SK-N-SH (cell line): ENCODE measurements at regions not wholly inside any gene's neighbourhood (a gene's known extent, or its start where the extent isn't known, plus 50 kb on each side); places are given as distances from the start of the nearest gene placed in this dataset.
A peak's percentile ranks its signal among the peaks of the same experiment; 100 is the strongest.

Source experiments
- CTCF ChIA-PET: fragments of 300-600, 350-600 bp; formaldehyde crosslinking; extraction: SDS; loops from one replicate; lab custom pipeline; 2021; lab: Yijun Ruan, JAX
- POLR2A ChIA-PET: fragments of 350-600 bp; sonication (Branson Sonifier 250); formaldehyde crosslinking; extraction: SDS; loops from one replicate; lab custom pipeline; 2020; ENCODE audit warnings: antibody characterized with exemption, inconsistent platforms; lab: Yijun Ruan, JAX
- DNase-seq: peaks from one replicate; pipeline ENCODE4 v3.0.0; 2012
- H2AFZ ChIP-seq: fragments of 200-600 bp; sonication (generic); 2 replicates; pipeline ENCODE4 v1.8.1; 2016; ENCODE audit warnings: antibody characterized with exemption, mild to moderate bottlenecking, low read depth
- H3F3A ChIP-seq: fragments of 200-600 bp; sonication (generic); replicated peaks from 2 replicates; pipeline ENCODE3; 2016; ENCODE audit warnings: antibody characterized with exemption, mild to moderate bottlenecking; ENCODE audit not compliant: insufficient read depth
- H3K27ac ChIP-seq, 2 experiments: fragments of 200-500 bp in 1 of 2; fragments of 200-600 bp in 1 of 2; sonication (Bioruptor generic) in 1 of 2; sonication (generic), shearing (Covaris generic) in 1 of 2; 2 replicates each; pipeline versions ENCODE4 v1.5.1 to v1.6.1; 2014 to 2016; ENCODE audit warnings: low read depth in 2 of 2, inconsistent platforms in 1 of 2, low read length in 1 of 2, mild to moderate bottlenecking in 1 of 2, mixed read lengths in 1 of 2
- H3K27me3 ChIP-seq: fragments of 200-600 bp; sonication (generic), shearing (Covaris generic); 2 replicates; pipeline ENCODE4 v1.6.1; 2016; ENCODE audit warnings: mixed run types; ENCODE audit not compliant: insufficient read depth
- H3K36me3 ChIP-seq, 2 experiments: fragments of 200-500 bp in 1 of 2; fragments of 200-600 bp in 1 of 2; sonication (Bioruptor generic) in 1 of 2; sonication (generic) in 1 of 2; replicated peaks in 1 of 2; 2 replicates each; pipeline versions ENCODE3 to v1.5.1; 2014 to 2016; ENCODE audit warnings: low read length in 1 of 2, mild to moderate bottlenecking in 1 of 2; ENCODE audit not compliant: insufficient read depth in 2 of 2, control insufficient read depth in 1 of 2
- H3K4me1 ChIP-seq, 2 experiments: fragments of 200-500 bp in 1 of 2; fragments of 200-600 bp in 1 of 2; sonication (Bioruptor generic) in 1 of 2; sonication (generic), shearing (Covaris generic) in 1 of 2; 2 replicates each; pipeline versions ENCODE4 v1.5.1 to v1.6.1; 2014 to 2016; ENCODE audit warnings: low read depth in 1 of 2, low read length in 1 of 2, mixed run types in 1 of 2; ENCODE audit not compliant: insufficient read depth in 2 of 2, control insufficient read depth in 1 of 2
- H3K4me2 ChIP-seq: fragments of 200-600 bp; sonication (generic), shearing (Covaris generic); 2 replicates; pipeline ENCODE4 v1.6.1; 2017; ENCODE audit warnings: mixed run types
- H3K4me3 ChIP-seq, 2 experiments: fragments of 200-500 bp in 1 of 2; fragments of 200-600 bp in 1 of 2; sonication (Bioruptor generic) in 1 of 2; sonication (generic), shearing (Covaris generic) in 1 of 2; 2 replicates each; pipeline versions ENCODE4 v1.5.1 to v1.8.1; 2014 to 2016; ENCODE audit warnings: low read depth in 2 of 2, inconsistent platforms in 1 of 2, low read length in 1 of 2, mild to moderate bottlenecking in 1 of 2, mixed read lengths in 1 of 2, moderate library complexity in 1 of 2
- H3K79me2 ChIP-seq: fragments of 200-600 bp; sonication (generic); 2 replicates; pipeline ENCODE4 v1.8.1; 2017; ENCODE audit warnings: mild to moderate bottlenecking; ENCODE audit not compliant: insufficient read depth
- H3K9ac ChIP-seq: fragments of 200-600 bp; sonication (generic); 2 replicates; pipeline ENCODE4 v1.6.1; 2017; ENCODE audit warnings: mixed run types
- H3K9me2 ChIP-seq: fragments of 200-600 bp; sonication (generic); 2 replicates; pipeline ENCODE4 v1.6.1; 2017; ENCODE audit warnings: mixed run types
- H3K9me3 ChIP-seq: fragments of 200-600 bp; sonication (generic); 2 replicates; pipeline ENCODE4 v1.6.1; 2017; ENCODE audit warnings: mixed run types, mild to moderate bottlenecking, moderate library complexity
- H4K20me1 ChIP-seq: fragments of 200-600 bp; sonication (generic); 2 replicates; pipeline ENCODE4 v1.6.1; 2017; ENCODE audit warnings: mild to moderate bottlenecking, mixed run types; ENCODE audit not compliant: insufficient read depth
- CHD2 ChIP-seq: fragments of 150-350 bp; IDR thresholded peaks from 2 replicates; pipeline ENCODE4 v1.6.1; 2018; ENCODE audit warnings: low read length; ENCODE audit not compliant: partially characterized antibody
- ELF1 ChIP-seq: IDR thresholded peaks from 2 replicates; pipeline ENCODE4 v1.4.0; 2012
- EP300 ChIP-seq, 2 experiments: IDR thresholded peaks; 2 replicates each; pipeline versions ENCODE4 v1.4.0 to v1.6.1; 2012; ENCODE audit warnings: borderline replicate concordance in 1 of 2, low read depth in 1 of 2, low read length in 1 of 2
- EZH2phosphoT487 ChIP-seq: fragments of 200-600 bp; sonication (generic); IDR thresholded peaks from 2 replicates; pipeline ENCODE4 v1.6.1; 2017; ENCODE audit warnings: low read depth, mixed run types, mild to moderate bottlenecking, antibody characterized with exemption, moderate library complexity, borderline replicate concordance
- GABPA ChIP-seq: IDR thresholded peaks from 2 replicates; pipeline ENCODE4 v1.4.0; 2012; ENCODE audit warnings: low read depth, mild to moderate bottlenecking
- GATA2 ChIP-seq: sonication (generic); formaldehyde crosslinking; IDR thresholded peaks from 2 replicates; pipeline ENCODE4 v1.5.0; 2020; ENCODE audit warnings: mild to moderate bottlenecking, missing genetic modification reagents
- JUND ChIP-seq: IDR thresholded peaks from 2 replicates; pipeline ENCODE4 v1.4.0; 2012
- MXI1 ChIP-seq: IDR thresholded peaks from 2 replicates; pipeline ENCODE4 v1.6.1; 2012; ENCODE audit warnings: mild to moderate bottlenecking, low read depth, low read length, improper control_type of control experiment
- NFIC ChIP-seq: IDR thresholded peaks from 2 replicates; pipeline ENCODE4 v1.4.0; 2012; ENCODE audit warnings: borderline replicate concordance
- NRF1 ChIP-seq: IDR thresholded peaks from 2 replicates; pipeline ENCODE4 v1.6.1; 2012; ENCODE audit warnings: low read depth, mild to moderate bottlenecking, low read length
- POLR2AphosphoS5 ChIP-seq: IDR thresholded peaks from 2 replicates; pipeline ENCODE4 v1.6.1; 2012; ENCODE audit warnings: low read depth, low read length
- RAD21 ChIP-seq: IDR thresholded peaks from 2 replicates; pipeline ENCODE4 v1.6.1; 2012; ENCODE audit warnings: mild to moderate bottlenecking, low read length
- SIN3A ChIP-seq: IDR thresholded peaks from 2 replicates; pipeline ENCODE4 v1.6.1; 2012; ENCODE audit warnings: low read depth, mild to moderate bottlenecking, low read length, moderate library complexity, borderline replicate concordance
- SMC3 ChIP-seq: IDR thresholded peaks from 2 replicates; pipeline ENCODE4 v1.6.1; 2012; ENCODE audit warnings: low read depth, low read length, improper control_type of control experiment
- TAF1 ChIP-seq: IDR thresholded peaks from 2 replicates; pipeline ENCODE4 v1.6.1; 2012; ENCODE audit warnings: low read depth, mild to moderate bottlenecking, low read length, moderate library complexity, borderline replicate concordance
- TEAD4 ChIP-seq: IDR thresholded peaks from 2 replicates; pipeline ENCODE4 v1.4.0; 2012; ENCODE audit warnings: mild to moderate bottlenecking, borderline replicate concordance; ENCODE audit not compliant: insufficient read depth
- WGBS: methylation state at CpG from one replicate; pipeline ENCODE4 v1.1.6; 2017; ENCODE audit warnings: low lambda C conversion rate; 5-methylcytosine and 5-hydroxymethylcytosine counted together
- TF ChIP-seq, protein P1 (sequence below): IDR thresholded peaks from 2 replicates; pipeline ENCODE4 v1.4.0; 2012; ENCODE audit warnings: low read depth, borderline replicate concordance
- TF ChIP-seq, protein P2 (sequence below): fragments of 150-350 bp; IDR thresholded peaks from 2 replicates; pipeline ENCODE4 v1.6.1; 2017; ENCODE audit warnings: antibody characterized with exemption, low read length, low read depth, borderline replicate concordance
- TF ChIP-seq, protein P3 (sequence below): IDR thresholded peaks from 2 replicates; pipeline ENCODE4 v1.4.0; 2012; ENCODE audit warnings: low read depth

DNA sequence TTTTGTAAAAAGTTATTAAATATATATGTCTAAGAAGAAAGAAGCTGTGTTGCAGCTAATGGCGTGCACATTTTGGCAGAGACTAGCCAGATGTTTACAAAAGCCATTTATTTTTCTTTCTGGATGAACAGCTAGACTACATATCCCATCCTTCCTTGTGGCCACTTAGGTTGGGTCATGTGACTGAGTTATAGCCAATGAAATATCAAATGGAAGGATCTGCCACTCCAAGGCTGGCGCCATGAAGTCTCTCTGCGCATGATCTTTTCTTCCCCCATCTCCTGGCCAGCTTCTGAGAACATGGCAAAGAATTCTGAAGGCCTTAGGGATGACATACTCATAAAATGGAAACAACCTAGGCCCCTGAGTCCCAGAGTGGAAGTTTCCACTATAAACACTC is 244.2 kb upstream of the DAB2 start:
- Histone ChIP-seq H3K9ac (no peak overlapping the region), H3K4me2 (no peak overlapping the region), H3K79me2 (no peaks in the 10 kb centered on the region), H4K20me1 (no peaks in the 10 kb centered on the region), H3K9me3 (no peaks in the 10 kb centered on the region), H3K27me3 (peaks cover 3% of the 10 kb centered on the region; the same call in 1 of the 2 replicates), H3K36me3 (no peaks in the 10 kb centered on the region), H3K4me1 (no peaks in the 10 kb centered on the region), H3F3A (no peaks in the 10 kb centered on the region), H2AFZ (no peak overlapping the region), H3K4me3 (no peak overlapping the region), H3K27ac (no peak overlapping the region), H3K9me2 (no peaks in the 10 kb centered on the region)
- 27% methylated on average over 3 of the region's 3 CpGs for WGBS
- TF ChIP-seq, protein P1, sequence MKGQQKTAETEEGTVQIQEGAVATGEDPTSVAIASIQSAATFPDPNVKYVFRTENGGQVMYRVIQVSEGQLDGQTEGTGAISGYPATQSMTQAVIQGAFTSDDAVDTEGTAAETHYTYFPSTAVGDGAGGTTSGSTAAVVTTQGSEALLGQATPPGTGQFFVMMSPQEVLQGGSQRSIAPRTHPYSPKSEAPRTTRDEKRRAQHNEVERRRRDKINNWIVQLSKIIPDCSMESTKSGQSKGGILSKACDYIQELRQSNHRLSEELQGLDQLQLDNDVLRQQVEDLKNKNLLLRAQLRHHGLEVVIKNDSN = peak; percentile 78; the same call in 1 of the 2 replicates
- no peak for TF ChIP-seq RAD21
- POLR2A ChIA-PET = interaction anchor here (0.6 kb wide), 1 partner anchor 30 kb away, joined by 3 read pairs; no protein-coding TSS in a partner anchor
- DNase-seq = peak; percentile 17
- CTCF ChIA-PET = interaction anchor here (1.6 to 2.0 kb wide), 2 partner anchors 14 to 70 kb away, joined by 4 read pairs; no protein-coding TSS in a partner anchor

DNA sequence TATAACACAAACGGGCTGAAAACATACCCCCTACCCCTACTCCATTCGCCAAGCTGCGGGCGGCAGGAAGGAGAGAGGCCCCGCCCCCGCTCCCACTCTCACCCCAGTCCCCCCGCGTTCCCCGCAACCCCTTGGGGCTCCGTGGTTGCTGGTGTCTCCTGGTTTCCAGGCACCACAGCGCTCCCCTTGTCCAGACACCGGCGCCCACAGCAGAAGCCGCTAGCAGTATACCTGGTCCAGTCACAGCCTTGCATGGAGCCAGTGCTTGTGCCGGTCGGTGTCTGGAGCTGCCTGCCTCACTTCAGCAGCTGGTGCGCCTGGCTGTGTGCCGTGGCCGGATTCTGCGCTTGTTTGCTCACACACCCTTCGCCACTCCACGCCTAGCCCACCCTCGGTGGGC is 240.5 kb upstream of the DAB2 start:
- DNase-seq = no peak
- H3K4me3 ChIP-seq = no peak overlapping the region
- H3K27me3 ChIP-seq = peaks cover 5% of the 10 kb centered on the region; the same call in 1 of the 2 replicates
- no peaks in the 10 kb centered on the region for H3K36me3 ChIP-seq
- TF ChIP-seq, protein P1 = no peak
- TF ChIP-seq GABPA (no peak), NRF1 (no peak), NFIC (no peak), ELF1 (no peak), EP300 (IDR thresholded peaks at IDR 0.05; ENCODE audit: borderline replicate concordance in 1 of 2, low read depth in 1 of 2, low read length in 1 of 2) (no peak), JUND (no peak), SMC3 (no peak), TAF1 (no peak), MXI1 (no peak), CHD2 (no peak), SIN3A (no peak), TEAD4 (no peak), EZH2phosphoT487 (no peak), GATA2 (CRISPR knock-in tag) (no peak), POLR2AphosphoS5 (no peak)
- TF ChIP-seq, protein P2, sequence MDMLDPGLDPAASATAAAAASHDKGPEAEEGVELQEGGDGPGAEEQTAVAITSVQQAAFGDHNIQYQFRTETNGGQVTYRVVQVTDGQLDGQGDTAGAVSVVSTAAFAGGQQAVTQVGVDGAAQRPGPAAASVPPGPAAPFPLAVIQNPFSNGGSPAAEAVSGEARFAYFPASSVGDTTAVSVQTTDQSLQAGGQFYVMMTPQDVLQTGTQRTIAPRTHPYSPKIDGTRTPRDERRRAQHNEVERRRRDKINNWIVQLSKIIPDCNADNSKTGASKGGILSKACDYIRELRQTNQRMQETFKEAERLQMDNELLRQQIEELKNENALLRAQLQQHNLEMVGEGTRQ = no peak
- TF ChIP-seq, protein P3, sequence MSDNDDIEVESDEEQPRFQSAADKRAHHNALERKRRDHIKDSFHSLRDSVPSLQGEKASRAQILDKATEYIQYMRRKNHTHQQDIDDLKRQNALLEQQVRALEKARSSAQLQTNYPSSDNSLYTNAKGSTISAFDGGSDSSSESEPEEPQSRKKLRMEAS = no peak
- TF ChIP-seq, all 33 proteins: peak for 0
- Histone ChIP-seq H3K9me3 (no peaks in the 10 kb centered on the region), H3K4me1 (no peaks in the 10 kb centered on the region), H3K4me2 (no peak overlapping the region), H3F3A (no peaks in the 10 kb centered on the region), H3K9me2 (no peaks in the 10 kb centered on the region), H3K9ac (no peak overlapping the region), H4K20me1 (no peaks in the 10 kb centered on the region), H2AFZ (no peak overlapping the region), H3K79me2 (no peaks in the 10 kb centered on the region), H3K27ac (no peak overlapping the region)
- 48% methylated on average over 13 of the region's 23 CpGs for WGBS
- CTCF ChIA-PET = no interaction called here
- POLR2A ChIA-PET = no interaction called here
